ENCODE measurements at regions not wholly inside any gene's neighbourhood (a gene's known extent, or its start where the extent isn't known, plus 50 kb on each side); places are given as distances from the start of the nearest gene placed in this dataset.

GRCh38 chr11:127219704-127220103 lies 219.1 kb upstream of the KIRREL3 start:
- DNase-seq (ENCODE audit: low spot score) (no peak), ATAC-seq (ENCODE audit: insufficient number of reproducible peaks, low FRiP score, low read depth) (no peak)

GRCh38 chr11:127218275-127218608 lies 217.7 kb upstream of the KIRREL3 start:
- no peak for DNase-seq (ENCODE audit: low spot score)
- H3K9me3 ChIP-seq: no peaks in the 10 kb centered on the region
- no peak for ATAC-seq (ENCODE audit: insufficient number of reproducible peaks, low FRiP score, low read depth)
- no peak overlapping the region for H3K4me3 ChIP-seq
- no peak for TF ChIP-seq CTCF (IDR thresholded peaks at IDR 0.05)
- no peaks in the 10 kb centered on the region for H3K27me3 ChIP-seq (replicated peaks; ENCODE audit: insufficient read depth)
- H3K27ac ChIP-seq: no peak overlapping the region
- H3K4me1 ChIP-seq (ENCODE audit: control insufficient read depth in 1 of 2, low read depth in 2 of 2): no peaks in the 10 kb centered on the region
- H3K36me3 ChIP-seq: no peaks in the 10 kb centered on the region

More at GRCh38 chr11:127219704-127220103, 219.1 kb upstream of the KIRREL3 start:
- no peak for TF ChIP-seq CTCF (IDR thresholded peaks at IDR 0.05)
- H3K36me3 ChIP-seq: no peaks in the 10 kb centered on the region
- H3K4me3 ChIP-seq: no peak overlapping the region
- no peaks in the 10 kb centered on the region for H3K9me3 ChIP-seq
- no peaks in the 10 kb centered on the region for H3K27me3 ChIP-seq (replicated peaks; ENCODE audit: insufficient read depth)
- H3K27ac ChIP-seq: no peak overlapping the region
- H3K4me1 ChIP-seq (ENCODE audit: control insufficient read depth in 1 of 2, low read depth in 2 of 2): no peaks in the 10 kb centered on the region

GRCh38 chr11:127217452-127218274 lies 217.1 kb upstream of the KIRREL3 start:
- no peak for TF ChIP-seq CTCF (IDR thresholded peaks at IDR 0.05)
- ATAC-seq (ENCODE audit: insufficient number of reproducible peaks, low FRiP score, low read depth): no peak
- H3K36me3 ChIP-seq: no peaks in the 10 kb centered on the region
- no peaks in the 10 kb centered on the region for H3K9me3 ChIP-seq
- H3K27ac ChIP-seq: no peak overlapping the region
- H3K4me3 ChIP-seq: no peak overlapping the region
- no peaks in the 10 kb centered on the region for H3K4me1 ChIP-seq (ENCODE audit: control insufficient read depth in 1 of 2, low read depth in 2 of 2)
- DNase-seq (ENCODE audit: low spot score): no peak
- no peaks in the 10 kb centered on the region for H3K27me3 ChIP-seq (replicated peaks; ENCODE audit: insufficient read depth)

- Histone ChIP-seq H3K9me3 (no peaks in the 10 kb centered on the region), H3K27me3 (replicated peaks; ENCODE audit: insufficient read depth) (no peaks in the 10 kb centered on the region), H3K4me1 (ENCODE audit: control insufficient read depth in 1 of 2, low read depth in 2 of 2) (no peaks in the 10 kb centered on the region), H3K4me3 (no peak overlapping the region), H3K36me3 (no peaks in the 10 kb centered on the region), H3K27ac (no peak overlapping the region)
- ATAC-seq (ENCODE audit: insufficient number of reproducible peaks, low FRiP score, low read depth): no peak
- TF ChIP-seq CTCF (IDR thresholded peaks at IDR 0.05): no peak
- no peak for DNase-seq (ENCODE audit: low spot score)
These were observed 205.2 kb upstream of the KIRREL3 start for GRCh38 chr11:127205688-127206217.

- no peak for TF ChIP-seq CTCF (IDR thresholded peaks at IDR 0.05)
- Histone ChIP-seq H3K9me3 (no peaks in the 10 kb centered on the region), H3K27me3 (replicated peaks; ENCODE audit: insufficient read depth) (no peaks in the 10 kb centered on the region), H3K4me1 (ENCODE audit: control insufficient read depth in 1 of 2, low read depth in 2 of 2) (no peaks in the 10 kb centered on the region), H3K4me3 (no peak overlapping the region), H3K27ac (no peak overlapping the region), H3K36me3 (no peaks in the 10 kb centered on the region)
- DNase-seq (ENCODE audit: low spot score): no peak
- no peak for ATAC-seq (ENCODE audit: insufficient number of reproducible peaks, low FRiP score, low read depth)
These were observed 202.9 kb upstream of the KIRREL3 start for GRCh38 chr11:127203490-127203889.
